Tibial nerve (tissue), 4 donors: ENCODE measurements at regions not wholly inside any gene's neighbourhood (a gene's known extent, or its start where the extent isn't known, plus 50 kb on each side); places are given as distances from the start of the nearest gene placed in this dataset.

Experiments
- DNase-seq, 2 donors: peaks; one replicate each; pipeline ENCODE4 v3.0.0-alpha.2; 2019; ENCODE audit warnings: low spot score in 2 of 2
- H3K27ac ChIP-seq, 4 donors: fragments of 200-600 bp; sonication (generic) in 3 of 4; one replicate each; pipeline ENCODE4 v1.5.1; 2017 to 2019; ENCODE audit warnings: mild to moderate bottlenecking in 1 of 4
- H3K27me3 ChIP-seq, 2 donors: fragments of 200-600 bp; sonication (generic) in 1 of 2; one replicate each; pipeline versions ENCODE4 v1.5.1 to v1.6.0; 2017 to 2019
- H3K36me3 ChIP-seq, 3 donors: fragments of 200-600 bp; sonication (generic); one replicate each; pipeline ENCODE4 v1.5.1; 2018 to 2019
- H3K4me1 ChIP-seq, 4 donors: fragments of 200-600 bp; sonication (generic) in 3 of 4; one replicate each; pipeline ENCODE4 v1.5.1; 2017 to 2019
- H3K4me3 ChIP-seq, 4 donors: fragments of 200-600 bp; sonication (generic) in 3 of 4; one replicate each; pipeline ENCODE4 v1.5.1; 2017 to 2019; ENCODE audit warnings: mild to moderate bottlenecking in 1 of 4, moderate library complexity in 1 of 4
- H3K9me3 ChIP-seq, 4 donors: fragments of 200-600 bp; sonication (generic) in 3 of 4; one replicate each; pipeline ENCODE4 v1.5.1; 2017 to 2019
- CTCF ChIP-seq, 5 experiments: fragments of 200-600 bp in 3 of 5; fragments of 450-650 bp in 2 of 5; sonication (generic) in 3 of 5; IDR thresholded peaks; one replicate each; pipeline ENCODE4 v1.5.1; 2016 to 2019; ENCODE audit warnings: antibody characterized with exemption in 5 of 5, mild to moderate bottlenecking in 3 of 5, moderate library complexity in 2 of 5
- EP300 ChIP-seq, 2 donors: sonication (generic); formaldehyde crosslinking; IDR thresholded peaks; one replicate each; pipeline ENCODE4 v1.6.1; 2017; ENCODE audit warnings: antibody characterized with exemption in 2 of 2, mild to moderate bottlenecking in 1 of 2
- POLR2A ChIP-seq, 2 donors: fragments of 450-650 bp; IDR thresholded peaks; one replicate each; pipeline ENCODE4 v1.6.1; 2017; ENCODE audit warnings: antibody characterized with exemption in 2 of 2, mild to moderate bottlenecking in 2 of 2, moderate library complexity in 2 of 2
- WGBS, 2 donors: methylation state at CpG; one replicate each; pipeline ENCODE4 v1.1.5; 2018; 5-methylcytosine and 5-hydroxymethylcytosine counted together

GRCh38 chr5:71892641-71893365, 173.7 kb downstream of the CARTPT start:
- TF ChIP-seq EP300 (IDR thresholded peaks at IDR 0.05), result no peak
- no peak for TF ChIP-seq POLR2A (IDR thresholded peaks at IDR 0.05)
- TF ChIP-seq CTCF (IDR thresholded peaks at IDR 0.05), result no peak
- 64 to 67% methylated on average over 3 of the region's 3 CpGs for WGBS, 2 donors
- no peak for DNase-seq
- Histone ChIP-seq H3K4me1 (peaks cover 0 to 18% (median 0%) of the 10 kb centered on the region in 4 donors), H3K9me3 (no peaks in the 10 kb centered on the region), H3K27ac (peak overlapping the region in 1 of 4 donors; percentile 56), H3K36me3 (no peaks in the 10 kb centered on the region), H3K27me3 (no peaks in the 10 kb centered on the region), H3K4me3 (no peak overlapping the region)

- Histone ChIP-seq H3K36me3 (no peaks in the 10 kb centered on the region), H3K27me3 (no peaks in the 10 kb centered on the region), H3K9me3 (no peaks in the 10 kb centered on the region), H3K27ac (peak overlapping the region in 1 of 4 donors; percentile 56), H3K4me1 (peaks cover 0 to 18% (median 0%) of the 10 kb centered on the region in 4 donors), H3K4me3 (no peak overlapping the region)
- TF ChIP-seq POLR2A (IDR thresholded peaks at IDR 0.05) (no peak), CTCF (IDR thresholded peaks at IDR 0.05) (no peak), EP300 (IDR thresholded peaks at IDR 0.05) (no peak)
- 79 to 86% methylated on average over 3 of the region's 3 CpGs for WGBS, 2 donors
- no peak for DNase-seq
Measured at GRCh38 chr5:71893451-71893850, 174.4 kb downstream of the CARTPT start.

GRCh38 chr5:71894091-71894490, 175.0 kb downstream of the CARTPT start:
- H3K4me1 ChIP-seq, result peaks cover 0 to 18% (median 0%) of the 10 kb centered on the region in 4 donors
- DNase-seq, result no peak
- 81 to 100% methylated on average over 1 to 3 of the region's 3 CpGs for WGBS, 2 donors
- no peak overlapping the region for H3K27ac ChIP-seq
- no peak overlapping the region for H3K4me3 ChIP-seq
- no peaks in the 10 kb centered on the region for H3K27me3 ChIP-seq
- no peak for TF ChIP-seq EP300 (IDR thresholded peaks at IDR 0.05)
- no peak for TF ChIP-seq CTCF (IDR thresholded peaks at IDR 0.05)
- no peak for TF ChIP-seq POLR2A (IDR thresholded peaks at IDR 0.05)
- no peaks in the 10 kb centered on the region for H3K36me3 ChIP-seq
- no peaks in the 10 kb centered on the region for H3K9me3 ChIP-seq

GRCh38 chr5:71895546-71895945, 176.5 kb downstream of the CARTPT start:
- no peak for TF ChIP-seq CTCF (IDR thresholded peaks at IDR 0.05)
- TF ChIP-seq EP300 (IDR thresholded peaks at IDR 0.05), result no peak
- TF ChIP-seq POLR2A (IDR thresholded peaks at IDR 0.05), result no peak
- H3K27ac ChIP-seq, result no peak overlapping the region
- 42 to 67% methylated on average over 1 of the region's 1 CpG for WGBS, 2 donors
- no peak overlapping the region for H3K4me3 ChIP-seq
- no peaks in the 10 kb centered on the region for H3K27me3 ChIP-seq
- peaks cover 0 to 18% (median 0%) of the 10 kb centered on the region in 4 donors for H3K4me1 ChIP-seq
- H3K36me3 ChIP-seq, result no peaks in the 10 kb centered on the region
- no peak for DNase-seq
- H3K9me3 ChIP-seq, result no peaks in the 10 kb centered on the region

GRCh38 chr5:71899865-71900342, 180.8 kb downstream of the CARTPT start:
- H3K9me3 ChIP-seq, result no peaks in the 10 kb centered on the region
- no peak overlapping the region for H3K27ac ChIP-seq
- no peaks in the 10 kb centered on the region for H3K36me3 ChIP-seq
- no peak overlapping the region for H3K4me3 ChIP-seq
- no peak for DNase-seq
- no peaks in the 10 kb centered on the region for H3K4me1 ChIP-seq
- WGBS, 2 donors, result 97 to 100% methylated on average over 2 of the region's 2 CpGs
- TF ChIP-seq EP300 (IDR thresholded peaks at IDR 0.05) (no peak), POLR2A (IDR thresholded peaks at IDR 0.05) (no peak), CTCF (IDR thresholded peaks at IDR 0.05) (no peak)
- no peaks in the 10 kb centered on the region for H3K27me3 ChIP-seq
